ENCODE measurements at regions not wholly inside any gene's neighbourhood (a gene's known extent, or its start where the extent isn't known, plus 50 kb on each side); places are given as distances from the start of the nearest gene placed in this dataset.
"Not testable (repeated sequence)": the region's sequence is repeated elsewhere in the genome, so short reads cannot be mapped to it uniquely, and the experiment has no call there.

- H3K27me3 ChIP-seq (ENCODE audit: insufficient read depth, low read depth): no peaks in the 10 kb centered on the region
- CTCF ChIA-PET: no interaction called here
Observed at GRCh38 chr1:57578099-57578498, 154.2 kb upstream of the DAB1 start.

GRCh38 chr1:57576756-57577155, 152.9 kb upstream of the DAB1 start:
- ChIA-PET POLR2A (ENCODE audit: unreplicated experiment) (no interaction called here), CTCF (no interaction called here)
- H3K36me3 ChIP-seq (ENCODE audit: low read depth): no peaks in the 10 kb centered on the region
- intact Hi-C loops (cut with micrococcal nuclease; ENCODE audit: unreplicated experiment): no loop called here
- H3K4me3 ChIP-seq: no peak overlapping the region
- no peak overlapping the region for H3K4me2 ChIP-seq
- H3K79me2 ChIP-seq (ENCODE audit: low read depth): no peaks in the 10 kb centered on the region
- no peaks in the 10 kb centered on the region for H3F3A ChIP-seq (ENCODE audit: insufficient read depth, low read depth)
- H4K20me1 ChIP-seq (ENCODE audit: insufficient read depth): no peaks in the 10 kb centered on the region
- H3K27ac ChIP-seq: no peak overlapping the region
- no peaks in the 10 kb centered on the region for H3K9me3 ChIP-seq (ENCODE audit: insufficient read depth, low read depth)
- TF ChIP-seq CTCF (conservative IDR thresholded peaks at IDR 0.05) (no peak), EZH2 (IDR thresholded peaks at IDR 0.05; ENCODE audit: low read depth) (no peak)
- no peaks in the 10 kb centered on the region for H3K27me3 ChIP-seq (ENCODE audit: insufficient read depth, low read depth)
- no peaks in the 10 kb centered on the region for H3K4me1 ChIP-seq (replicated peaks; ENCODE audit: insufficient read depth)
- no peak for DNase-seq
- H3K9me2 ChIP-seq (ENCODE audit: insufficient read depth): no peaks in the 10 kb centered on the region
- BruUV-seq (replicated peaks): no TSS peak
- H2AFZ ChIP-seq: no peak overlapping the region

More at GRCh38 chr1:57578099-57578498, 154.2 kb upstream of the DAB1 start:
- no peak overlapping the region for H3K4me2 ChIP-seq
- no peaks in the 10 kb centered on the region for H3K9me3 ChIP-seq (ENCODE audit: insufficient read depth, low read depth)
- H3K36me3 ChIP-seq (ENCODE audit: low read depth): no peaks in the 10 kb centered on the region
- H3K4me1 ChIP-seq (replicated peaks; ENCODE audit: insufficient read depth): no peaks in the 10 kb centered on the region
- POLR2A ChIA-PET (ENCODE audit: unreplicated experiment): no interaction called here
- no peak for DNase-seq
- TF ChIP-seq CTCF (conservative IDR thresholded peaks at IDR 0.05): no peak
- TF ChIP-seq EZH2 (IDR thresholded peaks at IDR 0.05; ENCODE audit: low read depth): no peak
- H3K9me2 ChIP-seq (ENCODE audit: insufficient read depth): no peaks in the 10 kb centered on the region
- no peaks in the 10 kb centered on the region for H3K79me2 ChIP-seq (ENCODE audit: low read depth)
- intact Hi-C loops (cut with micrococcal nuclease; ENCODE audit: unreplicated experiment): no loop called here
- H3K27ac ChIP-seq: no peak overlapping the region
- H2AFZ ChIP-seq: no peak overlapping the region
- no peaks in the 10 kb centered on the region for H3F3A ChIP-seq (ENCODE audit: insufficient read depth, low read depth)
- H3K4me3 ChIP-seq: no peak overlapping the region
- H4K20me1 ChIP-seq (ENCODE audit: insufficient read depth): no peaks in the 10 kb centered on the region
- no TSS peak for BruUV-seq (replicated peaks)

GRCh38 chr1:57572016-57572415, 148.2 kb upstream of the DAB1 start:
- no peak overlapping the region for H3K4me2 ChIP-seq
- POLR2A ChIA-PET (ENCODE audit: unreplicated experiment): no interaction called here
- DNase-seq: no peak
- CTCF ChIA-PET: no interaction called here
- no peaks in the 10 kb centered on the region for H3K27me3 ChIP-seq (ENCODE audit: insufficient read depth, low read depth)
- H3K4me3 ChIP-seq: no peak overlapping the region
- no peaks in the 10 kb centered on the region for H4K20me1 ChIP-seq (ENCODE audit: insufficient read depth)
- H3K9me3 ChIP-seq (ENCODE audit: insufficient read depth, low read depth): no peaks in the 10 kb centered on the region
- BruUV-seq (replicated peaks): no TSS peak
- no peak overlapping the region for H2AFZ ChIP-seq
- H3F3A ChIP-seq (ENCODE audit: insufficient read depth, low read depth): no peaks in the 10 kb centered on the region
- H3K4me1 ChIP-seq (replicated peaks; ENCODE audit: insufficient read depth): no peaks in the 10 kb centered on the region
- H3K36me3 ChIP-seq (ENCODE audit: low read depth): no peaks in the 10 kb centered on the region
- no peak overlapping the region for H3K27ac ChIP-seq
- H3K79me2 ChIP-seq (ENCODE audit: low read depth): no peaks in the 10 kb centered on the region
- H3K9me2 ChIP-seq (ENCODE audit: insufficient read depth): no peaks in the 10 kb centered on the region
- no peak for TF ChIP-seq CTCF (conservative IDR thresholded peaks at IDR 0.05)
- intact Hi-C loops (cut with micrococcal nuclease; ENCODE audit: unreplicated experiment): no loop called here

- H4K20me1 ChIP-seq (ENCODE audit: insufficient read depth); DNase-seq; H3K4me3 ChIP-seq; H3K4me1 ChIP-seq (replicated peaks; ENCODE audit: insufficient read depth); H3K27me3 ChIP-seq (ENCODE audit: insufficient read depth, low read depth); POLR2A ChIA-PET (ENCODE audit: unreplicated experiment); H3K36me3 ChIP-seq (ENCODE audit: low read depth); H3K9me2 ChIP-seq (ENCODE audit: insufficient read depth); H3K27ac ChIP-seq; H3K4me2 ChIP-seq; CTCF ChIA-PET; H2AFZ ChIP-seq; BruUV-seq (replicated peaks); H3K79me2 ChIP-seq (ENCODE audit: low read depth); intact Hi-C loops (cut with micrococcal nuclease; ENCODE audit: unreplicated experiment); H3F3A ChIP-seq (ENCODE audit: insufficient read depth, low read depth); H3K9me3 ChIP-seq (ENCODE audit: insufficient read depth, low read depth): not testable (repeated sequence)
Observed at GRCh38 chr1:57558066-57558465, 134.2 kb upstream of the DAB1 start.

Data from PC-9 (cell line).